SK-N-SH (cell line): ENCODE measurements at regions not wholly inside any gene's neighbourhood (a gene's known extent, or its start where the extent isn't known, plus 50 kb on each side); places are given as distances from the start of the nearest gene placed in this dataset.

ENCODE experiments used
- EP300 ChIP-seq, 2 experiments: IDR thresholded peaks; 2 replicates each; pipeline versions ENCODE4 v1.4.0 to v1.6.1; 2012; ENCODE audit warnings: borderline replicate concordance in 1 of 2, low read depth in 1 of 2, low read length in 1 of 2
- FOSL2 ChIP-seq: IDR thresholded peaks from 2 replicates; pipeline ENCODE4 v1.4.0; 2012; ENCODE audit warnings: low read depth, mild to moderate bottlenecking, moderate library complexity, borderline replicate concordance
- GATA2 ChIP-seq: sonication (generic); formaldehyde crosslinking; IDR thresholded peaks from 2 replicates; pipeline ENCODE4 v1.5.0; 2020; ENCODE audit warnings: mild to moderate bottlenecking, missing genetic modification reagents
- JUND ChIP-seq: IDR thresholded peaks from 2 replicates; pipeline ENCODE4 v1.4.0; 2012
- MAX ChIP-seq: IDR thresholded peaks from 2 replicates; pipeline ENCODE4 v1.4.0; 2012; ENCODE audit warnings: low read depth
- POLR2AphosphoS5 ChIP-seq: IDR thresholded peaks from 2 replicates; pipeline ENCODE4 v1.6.1; 2012; ENCODE audit warnings: low read depth, low read length
- RAD21 ChIP-seq: IDR thresholded peaks from 2 replicates; pipeline ENCODE4 v1.6.1; 2012; ENCODE audit warnings: mild to moderate bottlenecking, low read length
- REST ChIP-seq: IDR thresholded peaks from 2 replicates; pipeline ENCODE4 v1.6.1; 2012; ENCODE audit warnings: mild to moderate bottlenecking, low read depth, low read length, moderate library complexity
- TAF1 ChIP-seq: IDR thresholded peaks from 2 replicates; pipeline ENCODE4 v1.6.1; 2012; ENCODE audit warnings: low read depth, mild to moderate bottlenecking, low read length, moderate library complexity, borderline replicate concordance
- TCF12 ChIP-seq: IDR thresholded peaks from 2 replicates; pipeline ENCODE4 v1.4.0; 2012
- TEAD4 ChIP-seq: IDR thresholded peaks from 2 replicates; pipeline ENCODE4 v1.4.0; 2012; ENCODE audit warnings: mild to moderate bottlenecking, borderline replicate concordance; ENCODE audit not compliant: insufficient read depth
- YY1 ChIP-seq: IDR thresholded peaks from 2 replicates; pipeline ENCODE4 v1.4.0; 2012; ENCODE audit warnings: low read depth, mild to moderate bottlenecking
- TF ChIP-seq, protein P1 (sequence below): fragments of 200-600 bp; sonication (generic); IDR thresholded peaks from 2 replicates; pipeline ENCODE4 v1.6.1; 2017; ENCODE audit warnings: antibody characterized with exemption, mild to moderate bottlenecking, moderate library complexity

DNA sequence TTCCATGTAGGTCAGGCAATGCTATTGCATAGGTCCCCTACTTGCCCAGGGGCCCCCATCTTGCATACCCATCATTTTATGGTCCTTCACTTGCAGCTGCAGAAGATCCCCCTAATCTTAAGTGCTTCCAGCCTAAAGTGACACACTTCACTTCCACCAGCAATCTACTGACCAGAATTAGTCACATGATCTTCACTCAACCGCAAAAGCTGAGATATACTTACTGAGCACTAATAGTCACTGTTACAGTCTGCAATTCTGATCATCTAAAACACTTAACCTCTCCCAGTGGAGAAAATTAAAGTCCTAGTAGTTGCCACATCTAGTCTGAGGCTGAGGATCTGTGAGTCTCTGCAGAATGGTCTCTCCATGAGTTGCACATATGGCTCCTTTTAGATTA, 82.1 kb downstream of the AREG start:
- TF ChIP-seq, protein P1, sequence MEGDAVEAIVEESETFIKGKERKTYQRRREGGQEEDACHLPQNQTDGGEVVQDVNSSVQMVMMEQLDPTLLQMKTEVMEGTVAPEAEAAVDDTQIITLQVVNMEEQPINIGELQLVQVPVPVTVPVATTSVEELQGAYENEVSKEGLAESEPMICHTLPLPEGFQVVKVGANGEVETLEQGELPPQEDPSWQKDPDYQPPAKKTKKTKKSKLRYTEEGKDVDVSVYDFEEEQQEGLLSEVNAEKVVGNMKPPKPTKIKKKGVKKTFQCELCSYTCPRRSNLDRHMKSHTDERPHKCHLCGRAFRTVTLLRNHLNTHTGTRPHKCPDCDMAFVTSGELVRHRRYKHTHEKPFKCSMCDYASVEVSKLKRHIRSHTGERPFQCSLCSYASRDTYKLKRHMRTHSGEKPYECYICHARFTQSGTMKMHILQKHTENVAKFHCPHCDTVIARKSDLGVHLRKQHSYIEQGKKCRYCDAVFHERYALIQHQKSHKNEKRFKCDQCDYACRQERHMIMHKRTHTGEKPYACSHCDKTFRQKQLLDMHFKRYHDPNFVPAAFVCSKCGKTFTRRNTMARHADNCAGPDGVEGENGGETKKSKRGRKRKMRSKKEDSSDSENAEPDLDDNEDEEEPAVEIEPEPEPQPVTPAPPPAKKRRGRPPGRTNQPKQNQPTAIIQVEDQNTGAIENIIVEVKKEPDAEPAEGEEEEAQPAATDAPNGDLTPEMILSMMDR, result no peak
- no peak for TF ChIP-seq POLR2AphosphoS5
- no peak for TF ChIP-seq REST
- no peak for TF ChIP-seq TAF1
- no peak for TF ChIP-seq YY1
- no peak for TF ChIP-seq MAX
- no peak for TF ChIP-seq EP300 (IDR thresholded peaks at IDR 0.05; ENCODE audit: borderline replicate concordance in 1 of 2, low read depth in 1 of 2, low read length in 1 of 2)
- no peak for TF ChIP-seq GATA2 (CRISPR knock-in tag)
- no peak for TF ChIP-seq FOSL2
- TF ChIP-seq RAD21, result no peak
- no peak for TF ChIP-seq TCF12
- TF ChIP-seq JUND, result no peak
- TF ChIP-seq TEAD4, result no peak
